Stimulated activated memory B cell treated with anti-CD40 and anti-IgM and Interleukin-4, amounts not matched to agents 10 μg/mL and 1 μg/mL and 100 μg/mL, for 72 hours (primary cell): ENCODE measurements at regions not wholly inside any gene's neighbourhood (a gene's known extent, or its start where the extent isn't known, plus 50 kb on each side); places are given as distances from the start of the nearest gene placed in this dataset.
A peak's percentile ranks its signal among the peaks of the same experiment; 100 is the strongest.
"Not testable (repeated sequence)": the region's sequence is repeated elsewhere in the genome, so short reads cannot be mapped to it uniquely, and the experiment has no call there.

Experiments used
- ATAC-seq: fragments of 150-1000 bp; cut with Tn5 transposase; 2 replicates; pipeline ENCODE4 v1.10.0; 2021
- H3K27ac Mint-ChIP-seq: one replicate; pipeline ENCODE4 v1.8.0; 2022; ENCODE audit warnings: mild to moderate bottlenecking, mixed read lengths
- H3K27me3 Mint-ChIP-seq: one replicate; pipeline ENCODE4 v1.8.0; 2022; ENCODE audit warnings: mixed read lengths
- H3K36me3 Mint-ChIP-seq: one replicate; pipeline ENCODE4 v1.8.0; 2022; ENCODE audit warnings: mixed read lengths
- H3K4me1 Mint-ChIP-seq: one replicate; pipeline ENCODE4 v1.8.0; 2022; ENCODE audit warnings: mixed read lengths
- H3K4me3 Mint-ChIP-seq: one replicate; pipeline ENCODE4 v1.8.0; 2022; ENCODE audit warnings: mild to moderate bottlenecking, moderate library complexity, mixed read lengths
- H3K9me3 Mint-ChIP-seq: one replicate; pipeline ENCODE4 v1.8.0; 2022; ENCODE audit warnings: mixed read lengths

GRCh38 chr18:53843763-53844162 lies 380.7 kb downstream of the MBD2 start:
- no peak overlapping the region for H3K27ac Mint-ChIP-seq
- no peak overlapping the region for H3K4me3 Mint-ChIP-seq
- H3K4me1 Mint-ChIP-seq: no peaks in the 10 kb centered on the region
- no peaks in the 10 kb centered on the region for H3K36me3 Mint-ChIP-seq
- H3K27me3 Mint-ChIP-seq: no peaks in the 10 kb centered on the region
- ATAC-seq: no peak
- no peaks in the 10 kb centered on the region for H3K9me3 Mint-ChIP-seq

- no peak overlapping the region for H3K4me3 Mint-ChIP-seq
- no peak overlapping the region for H3K27ac Mint-ChIP-seq
- no peaks in the 10 kb centered on the region for H3K9me3 Mint-ChIP-seq
- no peak for ATAC-seq
- H3K4me1 Mint-ChIP-seq: no peaks in the 10 kb centered on the region
- no peaks in the 10 kb centered on the region for H3K36me3 Mint-ChIP-seq
- H3K27me3 Mint-ChIP-seq: no peaks in the 10 kb centered on the region
Measured at GRCh38 chr18:53843113-53843760, 381.2 kb downstream of the MBD2 start.

GRCh38 chr18:53838746-53839145 lies 385.7 kb downstream of the MBD2 start:
- Mint-ChIP-seq H3K36me3 (no peaks in the 10 kb centered on the region), H3K9me3 (peaks cover 4% of the 10 kb centered on the region), H3K4me1 (no peaks in the 10 kb centered on the region), H3K27me3 (no peaks in the 10 kb centered on the region), H3K27ac (no peak overlapping the region), H3K4me3 (no peak overlapping the region)
- ATAC-seq: no peak

- not testable (repeated sequence) for ATAC-seq, H3K27me3 Mint-ChIP-seq, H3K27ac Mint-ChIP-seq, H3K4me3 Mint-ChIP-seq, H3K9me3 Mint-ChIP-seq, H3K36me3 Mint-ChIP-seq, H3K4me1 Mint-ChIP-seq
Measured at GRCh38 chr18:53821141-53821540, 403.3 kb downstream of the MBD2 start.

- ATAC-seq: no peak
- H3K4me3 Mint-ChIP-seq: no peak overlapping the region
- no peaks in the 10 kb centered on the region for H3K27me3 Mint-ChIP-seq
- H3K4me1 Mint-ChIP-seq: no peaks in the 10 kb centered on the region
- H3K9me3 Mint-ChIP-seq: peaks cover 5% of the 10 kb centered on the region
- no peak overlapping the region for H3K27ac Mint-ChIP-seq
- no peaks in the 10 kb centered on the region for H3K36me3 Mint-ChIP-seq
Measured at GRCh38 chr18:53819671-53820070, 404.8 kb downstream of the MBD2 start.

GRCh38 chr18:53819174-53819573 lies 405.3 kb downstream of the MBD2 start:
- no peak for ATAC-seq
- peaks cover 5% of the 10 kb centered on the region for H3K9me3 Mint-ChIP-seq
- no peak overlapping the region for H3K4me3 Mint-ChIP-seq
- no peaks in the 10 kb centered on the region for H3K27me3 Mint-ChIP-seq
- H3K27ac Mint-ChIP-seq: no peak overlapping the region
- H3K4me1 Mint-ChIP-seq: no peaks in the 10 kb centered on the region
- H3K36me3 Mint-ChIP-seq: no peaks in the 10 kb centered on the region

- no peak overlapping the region for H3K4me3 Mint-ChIP-seq
Measured at GRCh38 chr18:53817976-53818950, 406.2 kb downstream of the MBD2 start.

GRCh38 chr18:53800171-53800570 lies 424.3 kb downstream of the MBD2 start:
- Mint-ChIP-seq H3K27me3 (no peaks in the 10 kb centered on the region), H3K36me3 (no peaks in the 10 kb centered on the region), H3K4me3 (no peak overlapping the region), H3K9me3 (peaks cover 6% of the 10 kb centered on the region), H3K27ac (no peak overlapping the region), H3K4me1 (no peaks in the 10 kb centered on the region)
- no peak for ATAC-seq

More at GRCh38 chr18:53817976-53818950, 406.2 kb downstream of the MBD2 start:
- H3K4me1 Mint-ChIP-seq: no peaks in the 10 kb centered on the region
- H3K27ac Mint-ChIP-seq: no peak overlapping the region
- ATAC-seq: no peak
- no peaks in the 10 kb centered on the region for H3K36me3 Mint-ChIP-seq
- no peaks in the 10 kb centered on the region for H3K27me3 Mint-ChIP-seq
- peaks cover 5% of the 10 kb centered on the region for H3K9me3 Mint-ChIP-seq

GRCh38 chr18:53799134-53799533 lies 425.3 kb downstream of the MBD2 start:
- Mint-ChIP-seq H3K4me3 (no peak overlapping the region), H3K27ac (no peak overlapping the region), H3K36me3 (no peaks in the 10 kb centered on the region)

GRCh38 chr18:53798516-53798915 lies 426.0 kb downstream of the MBD2 start:
- H3K9me3 Mint-ChIP-seq: peaks cover 6% of the 10 kb centered on the region
- no peak overlapping the region for H3K4me3 Mint-ChIP-seq
- no peaks in the 10 kb centered on the region for H3K36me3 Mint-ChIP-seq

More at GRCh38 chr18:53799134-53799533, 425.3 kb downstream of the MBD2 start:
- H3K27me3 Mint-ChIP-seq: no peaks in the 10 kb centered on the region
- H3K4me1 Mint-ChIP-seq: no peaks in the 10 kb centered on the region
- no peak for ATAC-seq
- peaks cover 6% of the 10 kb centered on the region for H3K9me3 Mint-ChIP-seq

GRCh38 chr18:53797998-53798495 lies 426.4 kb downstream of the MBD2 start:
- no peak for ATAC-seq
- peaks cover 6% of the 10 kb centered on the region for H3K9me3 Mint-ChIP-seq
- no peak overlapping the region for H3K27ac Mint-ChIP-seq
- H3K4me1 Mint-ChIP-seq: no peaks in the 10 kb centered on the region
- no peak overlapping the region for H3K4me3 Mint-ChIP-seq
- H3K36me3 Mint-ChIP-seq: no peaks in the 10 kb centered on the region
- H3K27me3 Mint-ChIP-seq: no peaks in the 10 kb centered on the region

More at GRCh38 chr18:53798516-53798915, 426.0 kb downstream of the MBD2 start:
- no peaks in the 10 kb centered on the region for H3K4me1 Mint-ChIP-seq
- H3K27me3 Mint-ChIP-seq: no peaks in the 10 kb centered on the region
- ATAC-seq: no peak
- H3K27ac Mint-ChIP-seq: no peak overlapping the region

- Mint-ChIP-seq H3K27ac (no peak overlapping the region), H3K4me3 (no peak overlapping the region), H3K27me3 (no peaks in the 10 kb centered on the region), H3K36me3 (no peaks in the 10 kb centered on the region), H3K9me3 (peaks cover 6% of the 10 kb centered on the region), H3K4me1 (no peaks in the 10 kb centered on the region)
- peak; percentile 12 for ATAC-seq
Measured at GRCh38 chr18:53796040-53796729, 428.3 kb downstream of the MBD2 start.

GRCh38 chr18:53795610-53796009 lies 428.9 kb downstream of the MBD2 start:
- Mint-ChIP-seq H3K4me1 (no peaks in the 10 kb centered on the region), H3K9me3 (peaks cover 3% of the 10 kb centered on the region), H3K36me3 (no peaks in the 10 kb centered on the region), H3K4me3 (no peak overlapping the region), H3K27me3 (no peaks in the 10 kb centered on the region), H3K27ac (no peak overlapping the region)
- no peak for ATAC-seq

GRCh38 chr18:53795061-53795460 lies 429.4 kb downstream of the MBD2 start:
- no peaks in the 10 kb centered on the region for H3K27me3 Mint-ChIP-seq
- H3K9me3 Mint-ChIP-seq: peaks cover 3% of the 10 kb centered on the region
- H3K27ac Mint-ChIP-seq: no peak overlapping the region

GRCh38 chr18:53792762-53793161 lies 431.7 kb downstream of the MBD2 start:
- Mint-ChIP-seq H3K36me3 (no peaks in the 10 kb centered on the region), H3K27ac (no peak overlapping the region), H3K4me3 (no peak overlapping the region), H3K27me3 (no peaks in the 10 kb centered on the region), H3K9me3 (peaks cover 3% of the 10 kb centered on the region), H3K4me1 (no peaks in the 10 kb centered on the region)
- no peak for ATAC-seq

More at GRCh38 chr18:53795061-53795460, 429.4 kb downstream of the MBD2 start:
- no peak for ATAC-seq
- no peaks in the 10 kb centered on the region for H3K4me1 Mint-ChIP-seq
- H3K4me3 Mint-ChIP-seq: no peak overlapping the region
- H3K36me3 Mint-ChIP-seq: no peaks in the 10 kb centered on the region
